GM18867 (cell line): ENCODE measurements at regions not wholly inside any gene's neighbourhood (a gene's known extent, or its start where the extent isn't known, plus 50 kb on each side); places are given as distances from the start of the nearest gene placed in this dataset.

ENCODE experiments used
- ATAC-seq: cut with Tn5 transposase; IDR thresholded peaks from one replicate; pipeline ENCODE4 v1.9.1; 2021; ENCODE audit warnings: mild to moderate bottlenecking, moderate library complexity; ENCODE audit not compliant: unreplicated experiment

- ATAC-seq, result no peak
Measured at GRCh38 chr10:10828623-10829022, 189.0 kb upstream of the CELF2 start.

- ATAC-seq, result no peak
Measured at GRCh38 chr10:10829576-10829975, 188.1 kb upstream of the CELF2 start.

GRCh38 chr10:10830293-10830986 is 187.2 kb upstream of the CELF2 start:
- no peak for ATAC-seq

GRCh38 chr10:10831085-10831484 is 186.6 kb upstream of the CELF2 start:
- ATAC-seq, result no peak

- no peak for ATAC-seq
Measured at GRCh38 chr10:10833955-10834354, 183.7 kb upstream of the CELF2 start.

- ATAC-seq, result no peak
Measured at GRCh38 chr10:10844251-10844650, 173.4 kb upstream of the CELF2 start.

GRCh38 chr10:10845185-10845584 is 172.5 kb upstream of the CELF2 start:
- ATAC-seq, result no peak

- no peak for ATAC-seq
Measured at GRCh38 chr10:10845826-10846503, 171.7 kb upstream of the CELF2 start.

GRCh38 chr10:10846504-10846900 is 171.2 kb upstream of the CELF2 start:
- ATAC-seq, result no peak

- no peak for ATAC-seq
Measured at GRCh38 chr10:10847387-10847786, 170.3 kb upstream of the CELF2 start.

- ATAC-seq, result no peak
Measured at GRCh38 chr10:10848488-10849111, 169.1 kb upstream of the CELF2 start.

- no peak for ATAC-seq
Measured at GRCh38 chr10:10849306-10849705, 168.4 kb upstream of the CELF2 start.

GRCh38 chr10:10850214-10850613 is 167.5 kb upstream of the CELF2 start:
- ATAC-seq, result no peak

GRCh38 chr10:10852464-10852863 is 165.2 kb upstream of the CELF2 start:
- ATAC-seq, result no peak

- ATAC-seq, result no peak
Measured at GRCh38 chr10:10853954-10854353, 163.7 kb upstream of the CELF2 start.

- ATAC-seq, result peak; percentile 27
Measured at GRCh38 chr10:10854725-10855124, 162.9 kb upstream of the CELF2 start.

GRCh38 chr10:10855151-10855581 is 162.5 kb upstream of the CELF2 start:
- ATAC-seq, result peak; percentile 65

GRCh38 chr10:10860455-10860976 is 157.2 kb upstream of the CELF2 start:
- ATAC-seq, result no peak

- ATAC-seq, result no peak
Measured at GRCh38 chr10:10865303-10865702, 152.4 kb upstream of the CELF2 start.

GRCh38 chr10:10865913-10866312 is 151.8 kb upstream of the CELF2 start:
- ATAC-seq, result no peak

GRCh38 chr10:10869592-10869991 is 148.1 kb upstream of the CELF2 start:
- ATAC-seq, result peak; percentile 94
